Fibroblast of skin of back (primary cell): ENCODE measurements at regions not wholly inside any gene's neighbourhood (a gene's known extent, or its start where the extent isn't known, plus 50 kb on each side); places are given as distances from the start of the nearest gene placed in this dataset.
A peak's percentile ranks its signal among the peaks of the same experiment; 100 is the strongest.
"Not testable (repeated sequence)": the region's sequence is repeated elsewhere in the genome, so short reads cannot be mapped to it uniquely, and the experiment has no call there.

ENCODE experiments used
- DNase-seq: peaks from one replicate; pipeline ENCODE4 v3.0.0-alpha.2; 2013

DNA sequence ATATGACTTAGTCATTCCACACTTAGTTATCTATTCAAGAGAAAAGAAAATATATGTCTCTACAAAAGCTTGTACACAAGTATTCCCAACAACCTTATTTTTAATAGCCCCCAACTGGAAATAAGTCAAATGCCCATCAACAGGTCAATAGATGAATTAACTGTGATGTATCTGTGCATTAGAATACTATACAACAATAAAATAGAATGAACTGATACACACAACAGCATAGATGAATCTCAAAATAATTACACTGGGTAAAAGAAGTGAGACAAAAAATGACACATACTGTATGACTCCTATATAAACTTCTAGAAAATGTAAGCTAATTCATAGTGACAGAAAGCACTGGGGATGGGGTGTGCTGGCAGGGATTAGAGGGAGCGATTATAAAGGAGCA is 354.1 kb upstream of the DIPK2B start:
- DNase-seq: no peak

DNA sequence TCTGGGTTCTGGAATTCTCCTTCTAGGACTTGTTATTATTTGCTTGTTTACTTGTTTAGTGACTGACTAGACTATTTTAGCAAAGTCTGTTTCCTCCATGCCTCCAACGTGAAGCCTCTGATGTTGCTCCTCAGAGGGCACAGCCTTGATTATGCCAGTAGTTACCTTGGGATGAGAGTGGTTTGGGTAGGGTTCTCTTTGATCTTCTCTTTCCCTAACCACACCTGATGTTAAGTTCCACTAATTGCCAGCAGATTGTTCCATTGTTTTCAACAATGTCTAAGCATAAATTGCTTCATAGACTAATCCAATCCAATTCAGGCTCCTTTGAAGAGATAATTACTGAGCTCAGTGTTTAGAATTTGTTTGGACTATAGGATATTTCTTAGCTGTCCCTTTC is 352.7 kb upstream of the DIPK2B start:
- DNase-seq: no peak

DNA sequence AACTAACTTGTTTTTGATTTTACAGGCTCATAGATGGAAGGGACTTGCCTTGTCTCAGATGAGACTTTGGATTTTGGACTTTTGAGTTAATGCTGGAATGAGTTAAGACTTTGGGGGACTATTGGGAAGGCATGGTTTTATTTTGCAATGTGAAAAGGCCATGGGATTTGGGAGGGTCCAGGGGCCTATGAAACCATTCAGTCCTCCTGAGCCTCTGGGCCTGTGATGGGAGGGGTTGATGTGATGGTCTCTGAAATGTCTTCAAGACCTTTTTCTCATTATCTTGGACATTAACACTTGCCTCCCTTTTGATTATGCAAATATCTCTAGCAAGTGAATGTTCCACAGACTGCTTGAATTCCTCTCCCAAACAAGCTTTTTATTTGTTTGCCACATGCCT is 346.0 kb upstream of the DIPK2B start:
- not testable (repeated sequence) for DNase-seq

DNA sequence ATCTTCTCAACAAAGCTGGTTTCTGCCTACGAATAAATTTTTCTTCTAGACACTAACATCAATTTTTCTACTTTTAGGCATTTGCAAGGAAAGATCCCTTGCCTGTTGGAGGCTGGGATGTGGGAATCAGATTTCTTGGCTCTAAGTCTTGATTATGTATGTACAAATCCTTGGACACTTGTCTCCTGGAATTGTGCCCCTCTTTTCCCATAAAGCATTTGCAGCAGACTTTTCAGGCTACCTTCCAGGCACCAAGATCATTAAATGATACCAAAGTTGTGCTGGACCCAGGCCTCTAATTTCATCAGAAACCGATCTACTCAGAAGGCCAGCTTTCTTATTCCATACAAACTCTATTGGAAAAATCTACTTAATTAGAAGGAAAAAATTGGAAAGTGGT is 339.5 kb upstream of the DIPK2B start:
- no peak for DNase-seq

DNA sequence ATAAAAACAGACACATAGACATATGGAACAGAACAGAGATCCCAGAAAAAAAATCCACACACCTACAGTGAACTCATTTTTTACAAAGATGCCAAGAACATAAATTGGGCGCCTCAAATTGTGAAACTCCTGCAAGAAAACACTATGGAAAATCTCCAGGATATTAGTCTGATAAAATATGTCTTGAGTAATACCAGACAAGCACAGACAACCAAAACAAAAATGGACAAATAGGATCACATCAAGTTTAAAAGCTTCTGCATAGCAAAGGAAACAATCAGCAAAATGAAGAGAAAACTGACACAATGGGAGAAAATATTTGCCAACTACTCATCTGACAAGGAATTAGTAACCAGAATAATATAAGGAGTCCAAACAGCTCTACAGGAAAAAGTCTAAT is 337.3 kb upstream of the DIPK2B start:
- DNase-seq: no peak

DNA sequence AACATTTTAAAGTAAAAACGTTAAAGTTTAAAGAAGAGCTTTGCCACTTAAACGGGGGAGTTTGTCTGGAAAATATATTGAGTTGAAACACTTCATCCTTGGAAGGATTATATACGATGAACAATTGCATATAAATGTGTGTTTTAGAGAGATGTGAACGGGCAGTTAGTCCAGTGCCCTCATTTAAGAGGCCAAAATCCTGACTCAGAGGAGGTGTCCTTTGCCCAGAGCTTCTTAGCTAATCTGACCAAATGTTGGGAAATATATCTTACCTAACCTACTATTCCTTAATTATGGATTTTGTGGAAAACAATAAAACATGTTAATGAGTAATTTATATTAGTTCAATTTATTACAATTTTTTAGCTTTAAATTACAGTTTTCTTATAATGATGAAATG is 327.2 kb upstream of the DIPK2B start:
- no peak for DNase-seq

DNA sequence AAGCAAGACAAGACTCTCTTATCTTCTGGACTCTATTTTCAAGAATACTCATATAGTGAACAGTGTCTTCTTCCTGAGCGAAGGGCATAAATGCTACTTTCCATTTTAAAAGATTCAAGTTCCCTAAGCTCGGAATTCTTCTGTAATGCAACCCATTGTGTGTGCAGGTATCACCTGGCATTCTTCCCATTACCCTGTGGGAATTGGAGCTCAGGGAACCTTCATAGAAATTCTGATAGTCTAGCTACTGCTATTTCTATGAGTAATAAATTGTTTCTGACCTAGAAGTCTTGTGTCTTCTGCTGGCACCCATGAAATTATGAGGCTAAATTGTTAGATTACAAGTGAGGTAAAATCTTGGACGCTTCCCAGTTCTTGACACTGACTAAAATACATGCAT is 324.1 kb upstream of the DIPK2B start:
- no peak for DNase-seq

DNA sequence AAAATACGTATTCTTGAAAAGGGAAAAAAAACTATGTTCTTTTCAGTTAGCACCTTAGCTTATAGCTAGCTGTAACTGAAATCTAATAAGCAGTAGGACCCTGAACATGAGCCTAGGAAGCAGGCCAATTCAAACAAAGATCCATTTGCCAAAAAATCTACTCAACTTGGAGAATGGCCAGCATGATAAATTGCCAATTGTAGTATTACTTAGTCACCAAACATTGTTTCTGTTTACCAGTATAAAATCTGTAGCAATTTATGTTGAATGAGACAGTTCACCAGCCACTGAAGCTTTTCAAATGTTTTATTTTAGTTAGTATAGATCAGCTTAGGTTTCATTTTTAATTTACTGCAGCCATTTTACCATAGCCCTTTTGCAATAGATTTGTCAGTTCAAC is 323.6 kb upstream of the DIPK2B start:
- peak; percentile 36 for DNase-seq

DNA sequence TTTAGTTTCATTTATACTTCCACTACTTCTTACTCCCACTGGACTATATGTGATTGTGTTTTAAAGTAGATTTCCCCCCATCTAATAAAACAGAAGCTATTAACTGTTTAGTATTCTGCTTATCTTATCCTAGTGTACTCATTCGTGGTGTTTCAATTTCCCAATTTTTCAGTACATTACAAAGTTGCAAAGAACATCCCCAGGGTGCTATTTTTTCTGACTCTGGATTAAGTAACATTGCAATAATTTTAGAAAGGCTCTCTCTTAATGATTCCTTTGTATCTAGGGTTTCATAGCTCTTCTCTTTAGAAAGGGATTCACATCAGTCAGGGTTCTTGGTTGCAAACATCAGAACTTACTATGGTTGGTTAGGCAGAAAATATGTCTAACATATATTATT is 317.9 kb upstream of the DIPK2B start:
- DNase-seq: no peak

DNA sequence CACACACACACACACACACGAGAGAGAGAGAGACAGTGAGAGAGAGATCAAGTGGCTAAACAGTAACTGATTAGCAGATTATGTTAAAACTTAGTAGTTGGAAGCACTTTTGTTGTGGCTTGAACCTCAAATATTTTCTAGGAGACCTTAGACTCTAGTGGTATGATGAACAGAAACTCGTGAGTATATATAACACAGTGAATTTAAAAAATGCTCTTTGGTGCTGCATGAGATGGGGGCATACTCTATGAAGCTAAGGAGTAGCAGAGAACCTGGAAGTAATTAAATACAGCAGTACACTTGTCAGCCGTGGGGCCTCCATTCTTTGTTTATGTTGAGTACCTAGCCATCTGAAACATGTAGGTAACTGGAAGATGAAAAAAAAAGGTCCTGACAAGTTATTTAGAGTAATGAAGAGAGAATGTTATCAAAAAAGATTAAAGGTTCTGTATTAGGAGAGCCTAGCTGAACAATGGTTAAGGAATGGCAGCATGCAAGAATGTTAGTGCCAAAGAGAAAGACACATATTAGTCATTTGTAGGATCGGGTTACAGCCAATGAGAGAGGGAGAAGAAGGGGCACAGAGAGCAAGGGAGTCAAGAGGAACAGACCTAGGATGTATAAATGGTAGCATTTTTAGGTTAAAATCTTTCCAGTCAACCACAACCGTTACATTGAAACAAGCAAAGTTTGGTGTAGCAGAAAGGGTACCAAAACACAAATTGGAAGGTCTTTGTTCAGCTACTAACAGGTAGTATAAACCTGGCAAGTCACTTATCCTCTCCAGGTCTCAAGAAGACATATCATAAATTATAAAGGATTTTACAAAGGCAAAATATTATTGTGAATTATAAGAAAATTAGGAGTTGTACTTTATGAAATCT is 316.7 kb upstream of the DIPK2B start:
- DNase-seq: peak; percentile 82

DNA sequence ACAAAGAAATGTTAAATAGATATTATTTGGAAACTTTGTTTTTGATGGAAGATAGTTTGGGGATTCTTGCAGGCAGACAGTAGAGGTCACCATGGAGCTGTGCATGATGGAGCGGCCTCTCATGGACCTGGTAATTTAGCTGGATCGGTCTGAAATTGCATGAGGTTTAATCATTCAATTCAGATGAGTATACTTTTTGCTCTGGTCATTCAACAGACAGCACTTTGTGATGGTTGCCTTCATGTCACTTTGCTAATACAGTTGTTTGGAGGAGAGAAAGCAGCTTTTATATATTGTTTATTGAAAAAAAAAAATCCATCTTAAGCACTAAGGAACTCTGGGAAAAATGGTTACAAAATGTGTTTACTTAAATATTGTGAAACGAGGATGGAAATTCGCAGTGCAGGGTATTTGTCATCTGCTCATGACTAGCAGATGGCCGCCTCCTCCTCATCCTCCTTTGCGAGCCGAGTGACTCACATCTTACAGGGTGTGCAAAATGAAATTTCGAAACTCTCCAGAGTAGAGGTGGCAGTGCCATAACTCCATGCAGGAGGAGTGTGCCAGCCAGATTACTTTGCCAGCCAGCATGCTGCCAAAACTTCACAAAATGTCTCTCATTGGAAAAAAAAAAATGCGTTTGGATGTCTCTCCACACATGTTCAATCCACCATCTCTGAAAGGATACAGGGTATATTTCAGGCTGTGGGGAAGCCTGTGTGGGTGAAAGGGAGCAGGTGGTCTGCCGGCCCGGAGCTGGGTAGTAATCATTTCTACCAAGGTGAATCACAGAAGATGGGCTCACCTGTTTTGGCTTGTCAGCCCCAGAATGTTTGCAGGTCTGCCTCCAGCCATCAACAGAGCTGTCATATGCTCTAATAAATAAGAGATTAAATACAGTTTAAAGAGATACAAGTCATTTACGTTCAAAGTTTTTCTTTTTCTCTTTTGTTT is 314.9 kb upstream of the DIPK2B start:
- DNase-seq: peak; percentile 86

DNA sequence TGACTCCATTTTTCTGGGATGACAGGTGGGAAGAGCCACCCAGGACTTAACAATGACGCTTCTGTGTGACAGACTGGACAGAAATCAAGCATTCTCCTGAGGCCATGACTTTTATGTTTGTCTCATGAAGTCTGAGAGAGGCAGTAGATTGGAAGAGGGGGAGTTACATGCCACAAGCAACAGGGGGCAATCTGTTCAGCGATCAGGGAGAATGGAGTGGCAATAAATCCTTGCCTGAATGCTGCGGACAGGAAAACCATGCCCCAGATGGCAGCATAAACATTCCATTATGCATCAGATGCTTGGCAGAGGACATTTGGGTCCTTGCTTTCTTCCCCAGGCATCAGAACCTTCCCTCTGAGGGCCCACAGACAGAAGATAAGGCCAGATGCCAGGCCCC is 312.4 kb upstream of the DIPK2B start:
- no peak for DNase-seq

DNA sequence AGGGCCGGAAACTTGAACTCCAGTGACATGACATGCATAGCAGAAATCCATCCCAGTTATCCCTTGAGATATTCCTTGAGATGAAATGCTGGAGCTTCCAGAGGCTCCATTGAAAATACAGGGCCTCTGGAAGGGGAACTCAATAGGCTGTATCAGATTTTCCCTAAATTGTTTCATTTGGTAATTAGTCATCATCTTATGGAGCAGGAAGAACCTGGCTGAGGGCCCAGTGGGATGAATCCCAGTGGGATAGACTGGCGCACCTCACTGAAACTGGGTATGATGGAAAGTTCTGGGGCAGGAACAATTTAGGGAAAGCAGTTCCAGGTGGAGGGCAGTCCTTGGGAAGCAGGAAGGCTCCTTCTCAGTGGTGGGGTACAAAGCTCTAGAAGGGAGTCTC is 307.8 kb upstream of the DIPK2B start:
- peak; percentile 56 for DNase-seq

DNA sequence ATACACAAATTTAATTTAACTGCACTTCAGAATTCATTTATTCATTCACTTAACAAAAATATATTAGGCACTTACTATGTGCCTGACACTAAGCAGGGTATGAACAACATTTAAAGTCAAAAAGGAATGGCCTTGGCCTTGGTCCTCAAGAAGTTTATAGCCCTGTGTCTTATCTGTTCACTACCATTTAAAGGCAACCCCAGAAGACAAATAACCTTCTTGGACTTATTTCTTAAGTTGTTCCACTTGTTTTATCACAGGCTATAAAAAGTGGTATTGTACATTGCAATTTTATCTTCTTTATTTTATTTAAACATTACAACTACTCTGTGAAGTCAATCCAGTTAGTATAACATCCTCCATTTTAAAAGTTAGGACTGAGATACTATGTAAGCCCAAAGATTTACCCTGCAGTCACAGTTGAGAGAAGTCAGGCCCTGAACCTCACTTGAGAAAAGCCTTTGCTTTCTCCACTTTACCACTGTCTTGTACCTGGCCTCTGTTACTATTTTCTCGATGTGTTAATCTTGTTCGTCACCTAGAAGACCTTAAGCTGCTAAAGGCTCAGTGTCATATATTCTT is 305.6 kb upstream of the DIPK2B start:
- DNase-seq: no peak

DNA sequence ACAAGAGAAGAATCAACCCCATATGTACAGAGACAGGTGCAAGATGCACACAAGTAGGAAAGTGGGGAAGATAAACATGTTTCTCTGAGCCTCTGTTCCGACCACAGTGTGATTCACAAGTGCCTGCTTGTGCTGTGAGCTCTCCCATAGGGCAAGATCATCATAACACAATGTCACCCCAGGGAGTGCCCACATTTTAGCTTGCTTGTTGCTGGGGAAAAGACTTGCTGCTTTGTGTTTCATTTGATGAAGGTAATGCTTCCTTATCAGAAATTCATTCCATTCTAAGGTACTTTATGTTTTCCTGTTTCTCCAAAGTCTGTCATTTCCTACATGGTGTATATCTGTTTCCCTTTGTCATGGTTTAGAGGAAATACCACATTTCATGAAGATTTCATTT is 304.5 kb upstream of the DIPK2B start:
- DNase-seq: peak; percentile 63

DNA sequence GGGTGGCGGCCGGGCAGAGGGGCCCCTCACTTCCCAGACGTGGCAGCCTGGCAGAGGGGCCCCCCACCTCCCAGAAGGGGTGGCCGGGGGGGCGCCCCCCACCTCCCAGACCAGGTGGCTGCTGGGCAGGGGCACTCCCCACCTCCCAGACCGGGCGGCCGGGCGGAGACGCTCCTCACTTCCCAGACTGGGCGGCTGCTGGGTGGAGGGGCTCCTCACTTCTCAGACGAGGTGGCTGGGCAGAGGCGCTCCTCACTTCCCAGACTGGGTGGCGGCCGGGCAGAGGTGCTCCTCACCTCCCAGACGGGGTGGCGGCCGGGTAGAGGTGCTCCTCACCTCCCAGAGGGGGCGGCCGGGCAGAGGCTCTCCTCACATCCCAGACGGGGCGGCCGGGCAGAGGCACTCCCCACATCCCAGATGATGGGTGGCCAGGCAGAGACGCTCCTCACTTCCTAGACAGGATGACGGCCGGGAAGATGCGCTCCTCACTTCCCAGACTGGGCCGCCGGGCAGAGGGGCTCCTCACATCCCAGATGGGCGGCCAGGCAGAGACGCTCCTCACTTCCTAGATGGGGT is 303.2 kb upstream of the DIPK2B start:
- DNase-seq: not testable (repeated sequence)

DNA sequence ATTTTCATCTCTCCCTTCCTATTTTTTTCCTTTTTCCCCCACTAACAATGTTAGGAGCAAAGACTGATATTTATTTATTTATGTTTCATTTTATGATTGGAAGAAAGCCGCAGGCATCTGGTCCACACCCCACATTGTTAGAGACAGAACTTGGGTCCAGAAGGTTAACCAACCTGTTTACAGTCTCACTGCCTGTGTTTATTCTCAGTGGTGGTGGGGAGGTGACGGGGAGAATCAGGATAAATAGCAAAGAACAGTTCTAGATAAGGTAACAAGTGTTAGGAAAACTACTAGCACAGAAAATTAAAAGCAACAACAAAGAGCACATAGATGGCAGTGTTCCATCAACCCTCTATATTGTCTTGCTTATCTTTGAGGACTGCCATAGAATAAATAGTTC is 301.7 kb upstream of the DIPK2B start:
- DNase-seq: no peak

DNA sequence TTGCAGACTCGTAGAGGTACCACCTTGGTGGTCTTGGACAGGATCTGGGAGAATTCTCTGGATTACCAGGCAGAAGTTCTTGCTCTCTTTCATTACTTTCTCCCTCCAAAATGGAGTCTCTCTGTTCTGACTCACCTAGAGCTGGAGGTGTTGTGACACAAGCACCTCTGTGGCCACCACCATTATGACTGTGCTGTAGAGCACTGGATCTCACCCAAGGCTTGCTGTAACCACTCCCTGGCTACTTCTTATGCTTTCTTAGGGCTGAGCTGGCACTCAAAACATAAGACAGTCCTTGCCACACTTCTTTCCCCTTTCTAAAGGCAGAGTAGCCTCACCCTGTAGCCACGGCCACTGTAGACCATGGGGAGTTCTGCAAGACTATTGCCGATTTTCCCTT is 296.6 kb upstream of the DIPK2B start:
- no peak for DNase-seq

DNA sequence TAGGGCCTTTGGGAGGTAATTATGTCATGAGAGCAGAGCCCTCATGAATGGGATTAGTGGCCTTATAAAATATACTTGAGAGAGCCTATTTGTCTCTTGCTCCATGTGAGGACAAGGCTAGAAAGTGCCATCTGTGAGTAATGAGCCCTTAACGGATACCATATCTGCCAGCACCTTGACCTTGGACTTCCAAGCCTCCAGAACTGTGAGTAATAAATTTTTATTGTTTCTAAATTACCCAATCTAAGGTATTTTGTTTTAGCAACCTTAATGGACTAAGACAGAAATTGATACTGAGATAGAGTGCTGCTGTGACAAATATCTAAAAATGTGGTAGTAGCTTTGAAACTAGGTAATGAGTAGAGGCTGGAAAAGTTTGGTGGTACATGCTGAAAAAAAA is 285.0 kb upstream of the DIPK2B start:
- no peak for DNase-seq

DNA sequence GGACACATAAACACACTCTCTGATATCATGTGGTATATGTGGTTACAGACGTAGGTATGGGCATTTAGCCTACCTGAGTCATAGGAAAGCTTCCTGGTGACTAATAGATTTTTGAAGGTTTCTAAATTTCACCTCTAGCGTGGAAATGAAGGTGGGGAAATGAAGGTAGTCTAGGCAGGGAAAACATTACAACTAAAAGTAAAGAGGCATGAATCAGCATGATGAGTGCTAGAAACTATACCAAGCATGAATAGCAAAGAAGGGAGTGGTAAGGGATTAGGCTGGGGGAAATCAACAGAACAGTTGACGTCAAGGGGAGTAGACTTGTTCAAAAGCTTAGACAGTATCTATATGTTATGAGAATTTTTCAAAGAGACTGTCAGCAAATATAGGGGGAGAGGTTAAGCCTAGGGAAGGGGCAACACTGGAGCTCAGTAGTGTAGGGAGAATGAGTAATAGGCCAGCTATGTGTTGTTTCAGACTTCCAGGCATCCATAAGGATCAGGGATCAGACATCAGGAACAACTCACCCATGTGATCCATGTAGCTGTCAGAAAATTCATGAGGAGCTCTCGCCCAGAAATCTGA is 279.3 kb upstream of the DIPK2B start:
- DNase-seq: peak; percentile 97

DNA sequence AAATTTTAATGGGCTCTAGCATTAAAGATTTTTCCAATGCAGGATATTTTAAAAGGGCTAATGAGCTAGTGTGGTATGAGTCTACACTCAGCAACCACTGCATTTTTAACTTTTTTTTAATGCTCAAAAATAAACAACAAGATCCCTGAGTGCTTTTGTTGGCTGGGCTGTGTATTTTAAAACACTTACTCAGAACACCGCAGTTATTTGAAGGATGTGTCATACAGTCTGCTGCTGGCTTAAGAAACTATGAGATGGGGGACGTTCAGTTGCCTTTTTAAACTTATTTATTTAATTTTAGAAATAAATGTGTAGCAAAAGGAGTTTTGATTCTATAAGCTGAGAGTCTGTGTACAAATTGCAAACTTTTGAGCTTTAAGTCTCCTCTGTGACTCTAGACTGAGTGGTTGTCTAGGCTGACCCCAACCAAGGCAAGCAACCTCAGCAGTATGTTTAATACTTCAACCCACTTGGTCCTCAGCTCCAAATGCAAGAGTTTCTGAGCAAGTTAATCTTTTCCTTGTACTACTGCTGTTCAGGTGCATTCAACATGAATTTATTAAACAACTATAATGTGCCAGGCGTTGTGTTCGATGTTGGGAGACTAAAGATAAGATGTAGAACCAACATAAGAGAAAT is 278.6 kb upstream of the DIPK2B start:
- DNase-seq: peak; percentile 95

DNA sequence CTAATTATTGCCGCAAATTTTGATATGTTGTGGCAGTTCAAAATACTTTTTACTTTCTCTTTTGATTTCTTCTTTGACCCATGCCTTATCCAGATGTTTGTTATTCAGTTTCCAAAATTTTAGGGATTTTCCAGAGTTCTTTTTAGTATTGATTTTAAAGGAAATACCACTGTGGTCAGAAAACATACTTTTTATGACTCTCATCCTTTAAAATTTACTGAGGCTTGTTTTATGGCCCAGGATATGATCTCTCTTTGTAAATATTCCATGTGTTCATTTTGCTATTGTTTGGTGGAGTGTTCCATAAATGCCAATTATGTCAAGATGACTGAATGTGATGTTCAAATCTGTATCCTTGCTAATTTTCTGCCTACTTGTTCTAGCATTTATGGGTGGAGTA is 272.3 kb upstream of the DIPK2B start:
- DNase-seq: peak; percentile 84
